Uterus (tissue), 3 donors: ENCODE measurements at regions not wholly inside any gene's neighbourhood (a gene's known extent, or its start where the extent isn't known, plus 50 kb on each side); places are given as distances from the start of the nearest gene placed in this dataset.
"Not testable (repeated sequence)": the region's sequence is repeated elsewhere in the genome, so short reads cannot be mapped to it uniquely, and the experiment has no call there.

Experiments used
- DNase-seq, 2 donors: peaks; one replicate each; pipeline ENCODE4 v3.0.0-alpha.2; 2019 to 2020
- H3K27ac ChIP-seq, 2 donors: fragments of 200-600 bp; sonication (generic); 1 replicate in 1 of 2; 2 replicates in 1 of 2; pipeline ENCODE4 v1.5.1; 2016 to 2018
- H3K27me3 ChIP-seq, 2 donors: fragments of 200-600 bp; sonication (generic); one replicate each; pipeline ENCODE4 v1.5.1; 2018 to 2019; ENCODE audit warnings: control low read depth in 1 of 2
- H3K36me3 ChIP-seq, 2 donors: fragments of 200-600 bp; sonication (generic); one replicate each; pipeline ENCODE4 v1.5.1; 2019; ENCODE audit warnings: control low read depth in 1 of 2
- H3K4me1 ChIP-seq, 2 donors: fragments of 200-600 bp; sonication (generic); one replicate each; pipeline ENCODE4 v1.5.1; 2018 to 2019; ENCODE audit warnings: control low read depth in 1 of 2
- H3K4me3 ChIP-seq, 2 donors: fragments of 200-600 bp; sonication (generic); 1 replicate in 1 of 2; 2 replicates in 1 of 2; pipeline ENCODE4 v1.5.1; 2018 to 2019; ENCODE audit warnings: mild to moderate bottlenecking in 1 of 2
- H3K9me3 ChIP-seq, 2 donors: fragments of 200-600 bp; sonication (generic); one replicate each; pipeline ENCODE4 v1.5.1; 2019; ENCODE audit warnings: control low read depth in 1 of 2
- CTCF ChIP-seq, 4 experiments: fragments of 200-600 bp in 2 of 4; fragments of 450-650 bp in 2 of 4; sonication (generic) in 2 of 4; IDR thresholded peaks; one replicate each; pipeline ENCODE4 v1.5.1; 2016 to 2019; ENCODE audit warnings: antibody characterized with exemption in 4 of 4, mild to moderate bottlenecking in 2 of 4, moderate library complexity in 1 of 4
- POLR2A ChIP-seq, 2 donors: fragments of 450-650 bp; IDR thresholded peaks; one replicate each; pipeline ENCODE4 v1.6.1; 2016; ENCODE audit warnings: antibody characterized with exemption in 2 of 2, mild to moderate bottlenecking in 1 of 2, moderate library complexity in 1 of 2
- intact Hi-C: fragments of 100-400 bp; cut with DNase I; formaldehyde crosslinking; loops from one replicate; pipeline ENCODE4 v1.15.1; 2023; ENCODE audit warnings: low total_unique reads
- donor health status: DM: yes; HTN: yes; CAD: no.

GRCh38 chrX:43283187-43283586 lies 372.9 kb upstream of the MAOA start:
- no peaks in the 10 kb centered on the region for H3K27me3 ChIP-seq
- TF ChIP-seq POLR2A (IDR thresholded peaks at IDR 0.05) (no peak), CTCF (IDR thresholded peaks at IDR 0.05) (no peak)
- H3K4me1 ChIP-seq, result no peaks in the 10 kb centered on the region
- DNase-seq, result no peak
- no peaks in the 10 kb centered on the region for H3K9me3 ChIP-seq
- no peaks in the 10 kb centered on the region for H3K36me3 ChIP-seq
- no peak overlapping the region for H3K27ac ChIP-seq
- intact Hi-C loops, result no loop called here
- H3K4me3 ChIP-seq, result no peak overlapping the region

DNA sequence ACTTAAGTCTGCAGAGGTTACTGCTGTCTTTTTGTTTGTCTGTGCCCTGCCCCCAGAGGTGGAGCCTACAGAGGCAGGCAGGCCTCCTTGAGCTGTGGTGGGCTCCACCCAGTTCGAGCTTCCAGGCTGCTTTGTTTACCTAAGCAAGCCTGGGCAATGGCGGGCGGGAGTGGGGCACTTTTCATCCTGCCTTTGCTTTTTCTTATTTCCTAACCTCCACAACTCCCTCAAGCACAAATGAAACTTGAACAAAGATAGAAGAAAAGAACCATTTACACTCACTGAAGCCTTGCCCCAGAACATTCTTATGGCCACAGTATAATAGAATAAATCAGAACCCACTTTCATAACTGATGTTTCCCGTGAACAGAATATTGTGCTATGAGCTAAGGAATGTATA lies 344.5 kb upstream of the MAOA start:
- H3K27ac ChIP-seq, H3K9me3 ChIP-seq, DNase-seq, H3K4me1 ChIP-seq, H3K36me3 ChIP-seq, H3K4me3 ChIP-seq, H3K27me3 ChIP-seq, intact Hi-C loops: not testable (repeated sequence)

GRCh38 chrX:43313035-43313434 lies 343.1 kb upstream of the MAOA start:
- H3K36me3 ChIP-seq, result no peaks in the 10 kb centered on the region
- no peaks in the 10 kb centered on the region for H3K9me3 ChIP-seq
- H3K4me3 ChIP-seq, result no peak overlapping the region
- intact Hi-C loops, result no loop called here
- no peak overlapping the region for H3K27ac ChIP-seq
- TF ChIP-seq CTCF (IDR thresholded peaks at IDR 0.05) (no peak), POLR2A (IDR thresholded peaks at IDR 0.05) (no peak)
- H3K4me1 ChIP-seq, result no peaks in the 10 kb centered on the region
- DNase-seq, result no peak
- no peaks in the 10 kb centered on the region for H3K27me3 ChIP-seq

DNA sequence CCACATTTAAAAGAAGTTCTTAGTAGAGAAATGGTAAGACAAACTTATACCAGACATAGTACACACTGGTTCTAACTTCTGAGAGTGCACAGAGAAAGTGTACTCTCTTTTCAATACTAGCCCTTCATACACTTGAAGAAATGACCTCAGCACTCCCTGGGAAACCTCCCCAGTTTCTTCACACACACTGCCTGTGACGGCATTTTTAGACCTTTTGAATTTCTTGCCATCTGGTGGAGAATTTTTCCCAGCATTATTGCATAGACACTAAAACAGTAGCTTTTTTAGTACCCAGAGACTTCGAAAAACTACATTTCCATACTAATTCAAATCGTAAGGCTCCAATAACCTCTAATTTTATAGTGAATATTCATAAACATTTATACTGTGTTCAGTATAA lies 341.6 kb upstream of the MAOA start:
- H3K4me3 ChIP-seq, result no peak overlapping the region
- no peaks in the 10 kb centered on the region for H3K36me3 ChIP-seq
- TF ChIP-seq CTCF (IDR thresholded peaks at IDR 0.05) (no peak), POLR2A (IDR thresholded peaks at IDR 0.05) (no peak)
- H3K4me1 ChIP-seq, result no peaks in the 10 kb centered on the region
- H3K27me3 ChIP-seq, result no peaks in the 10 kb centered on the region
- no peak overlapping the region for H3K27ac ChIP-seq
- H3K9me3 ChIP-seq, result no peaks in the 10 kb centered on the region
- DNase-seq, result no peak
- intact Hi-C loops, result no loop called here

- DNase-seq, result no peak
- intact Hi-C loops, result no loop called here
- no peaks in the 10 kb centered on the region for H3K36me3 ChIP-seq
- no peak overlapping the region for H3K27ac ChIP-seq
- no peaks in the 10 kb centered on the region for H3K4me1 ChIP-seq
- no peak for TF ChIP-seq CTCF (IDR thresholded peaks at IDR 0.05)
- no peak for TF ChIP-seq POLR2A (IDR thresholded peaks at IDR 0.05)
- H3K9me3 ChIP-seq, result no peaks in the 10 kb centered on the region
- H3K4me3 ChIP-seq, result no peak overlapping the region
- H3K27me3 ChIP-seq, result no peaks in the 10 kb centered on the region
These were observed 340.5 kb upstream of the MAOA start for GRCh38 chrX:43315622-43316021.

DNA sequence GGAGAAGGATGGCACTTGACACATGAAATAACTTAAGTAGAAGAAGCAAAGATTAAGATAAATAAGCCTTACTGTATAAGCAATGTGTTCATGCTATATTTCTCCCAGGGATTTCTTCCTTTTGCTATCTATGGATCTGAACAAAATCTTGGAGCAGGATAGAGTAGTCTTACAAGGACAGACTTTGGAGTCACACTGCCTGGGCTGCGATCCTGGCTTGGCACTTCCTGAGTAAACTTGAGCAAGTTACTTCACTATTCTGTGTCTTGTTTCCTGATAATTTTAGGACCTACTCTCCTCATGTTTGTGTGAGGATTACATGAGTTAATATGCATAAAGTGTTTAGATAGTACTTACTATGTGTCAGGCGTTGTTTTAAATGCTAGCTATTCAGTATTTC lies 340.0 kb upstream of the MAOA start:
- no peak overlapping the region for H3K4me3 ChIP-seq
- no peaks in the 10 kb centered on the region for H3K27me3 ChIP-seq
- DNase-seq, result no peak
- TF ChIP-seq POLR2A (IDR thresholded peaks at IDR 0.05) (no peak), CTCF (IDR thresholded peaks at IDR 0.05) (no peak)
- no peaks in the 10 kb centered on the region for H3K4me1 ChIP-seq
- peaks cover 0 to 4% of the 10 kb centered on the region in 2 donors for H3K9me3 ChIP-seq
- intact Hi-C loops, result no loop called here
- H3K36me3 ChIP-seq, result no peaks in the 10 kb centered on the region
- no peak overlapping the region for H3K27ac ChIP-seq
